Epithelial cell of prostate (primary cell): ENCODE measurements at regions not wholly inside any gene's neighbourhood (a gene's known extent, or its start where the extent isn't known, plus 50 kb on each side); places are given as distances from the start of the nearest gene placed in this dataset.

Experiments used
- DNase-seq: peaks from one replicate; pipeline ENCODE4 v3.0.0-alpha.2; 2011; ENCODE audit warnings: low read depth, low spot score
- H3K27ac ChIP-seq: fragments of 450-650 bp; 2 replicates; pipeline ENCODE4 v1.5.1; 2017; ENCODE audit warnings: mild to moderate bottlenecking

DNA sequence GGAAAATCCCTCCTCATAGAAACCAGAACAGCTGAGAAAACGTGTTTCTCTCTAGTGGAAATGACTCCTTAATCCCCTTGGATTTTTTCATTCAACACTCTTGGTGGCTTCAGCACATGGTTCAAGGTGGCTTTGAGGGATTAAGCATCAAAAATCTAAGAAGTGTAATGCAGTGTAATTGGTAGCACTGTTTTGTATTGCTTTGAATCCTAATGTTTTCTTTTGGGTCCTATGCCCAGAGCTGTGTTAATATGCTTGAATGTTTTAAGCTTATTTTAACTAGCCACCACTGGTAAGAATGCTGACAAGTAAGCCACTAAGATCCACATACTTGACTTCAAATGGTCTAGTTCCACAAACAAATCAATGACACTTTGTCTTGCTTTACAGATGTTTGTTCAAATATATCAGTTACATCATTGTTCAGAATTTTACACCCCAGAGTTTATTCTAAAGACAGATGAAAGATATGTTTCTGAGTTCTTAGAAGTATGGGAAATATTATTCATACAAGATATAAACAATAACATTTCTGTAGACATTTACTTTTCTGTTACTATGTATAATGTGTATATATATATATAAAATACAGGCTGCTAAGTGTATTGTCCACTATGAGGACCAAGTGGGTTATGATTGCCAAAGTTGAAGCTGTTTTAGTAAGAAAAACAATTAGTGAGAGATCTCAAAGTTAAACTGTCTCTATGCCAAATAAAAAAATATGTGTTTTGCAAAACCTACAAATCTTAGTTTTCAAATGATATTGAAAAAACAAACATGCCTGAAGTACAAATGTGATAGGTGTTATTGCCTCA lies 220.8 kb downstream of the OGFRL1 start:
- DNase-seq: no peak
- H3K27ac ChIP-seq: no peak overlapping the region

DNA sequence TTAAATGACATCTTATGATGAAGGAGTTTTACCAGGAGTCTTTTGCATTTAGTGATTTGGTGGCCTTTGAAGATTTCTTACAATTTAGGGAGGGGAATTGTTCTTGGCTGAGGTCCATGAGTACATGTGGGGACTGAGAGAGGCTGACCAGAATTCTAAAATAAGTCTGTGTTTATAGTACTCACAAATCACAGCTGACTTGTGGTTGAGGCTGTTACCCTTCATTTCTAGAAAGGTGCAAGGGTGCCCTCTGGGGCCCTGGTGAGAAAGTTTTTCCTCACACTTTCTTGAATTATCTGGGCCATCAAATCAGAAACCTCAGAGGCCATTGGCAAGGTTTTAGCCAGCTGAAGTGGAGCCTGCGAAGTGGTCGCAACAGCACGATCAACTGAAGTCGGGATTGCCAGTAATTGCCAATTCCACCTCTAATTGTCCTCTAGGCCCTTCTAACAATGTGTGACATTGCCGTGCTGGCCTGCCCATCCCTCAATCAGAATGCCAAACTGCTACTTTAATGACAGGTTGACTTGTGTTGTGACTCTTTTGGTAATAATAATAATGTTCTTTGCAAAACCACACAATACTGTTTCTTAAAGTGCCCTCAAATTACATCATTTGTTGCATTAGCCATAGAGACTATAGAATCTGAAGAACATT lies 221.6 kb downstream of the OGFRL1 start:
- H3K27ac ChIP-seq: no peak overlapping the region
- no peak for DNase-seq

DNA sequence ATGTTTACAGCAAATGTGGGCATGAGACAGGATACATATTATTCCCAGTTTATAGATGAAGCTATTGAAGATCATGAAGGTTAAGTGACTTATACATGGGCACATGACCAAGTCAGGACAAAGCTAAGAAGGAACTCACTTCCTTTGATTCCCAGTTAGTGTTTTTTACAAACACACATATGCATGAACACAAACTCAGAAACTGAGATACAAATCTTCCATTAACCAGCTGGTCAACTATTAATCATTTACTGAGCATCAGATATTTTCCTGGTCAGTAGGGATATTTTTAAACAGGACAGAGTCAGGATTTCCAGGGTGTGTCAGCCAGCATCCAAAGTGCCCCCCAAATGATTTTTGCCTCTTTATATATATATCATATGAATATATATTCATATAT lies 222.2 kb downstream of the OGFRL1 start:
- DNase-seq: no peak
- no peak overlapping the region for H3K27ac ChIP-seq

DNA sequence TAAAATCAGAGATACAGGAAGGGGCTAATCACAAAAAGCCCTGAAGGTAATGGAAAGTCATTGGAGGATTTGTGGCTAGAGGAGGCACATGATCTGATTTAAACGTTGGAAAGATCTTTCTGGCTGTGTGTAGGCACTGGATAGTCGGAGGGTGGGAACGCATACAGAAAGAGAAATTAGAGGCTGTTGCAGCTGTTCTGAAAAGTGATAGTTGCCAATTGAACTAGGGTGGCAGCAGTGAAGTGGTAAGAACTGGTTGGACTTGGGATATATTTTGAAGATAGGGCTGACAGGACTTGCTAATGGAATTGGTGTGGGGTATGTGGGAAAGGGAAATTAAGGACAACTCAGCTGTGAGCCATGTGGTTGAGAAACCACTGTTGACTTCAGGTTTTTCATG lies 223.6 kb downstream of the OGFRL1 start:
- no peak for DNase-seq
- H3K27ac ChIP-seq: no peak overlapping the region

DNA sequence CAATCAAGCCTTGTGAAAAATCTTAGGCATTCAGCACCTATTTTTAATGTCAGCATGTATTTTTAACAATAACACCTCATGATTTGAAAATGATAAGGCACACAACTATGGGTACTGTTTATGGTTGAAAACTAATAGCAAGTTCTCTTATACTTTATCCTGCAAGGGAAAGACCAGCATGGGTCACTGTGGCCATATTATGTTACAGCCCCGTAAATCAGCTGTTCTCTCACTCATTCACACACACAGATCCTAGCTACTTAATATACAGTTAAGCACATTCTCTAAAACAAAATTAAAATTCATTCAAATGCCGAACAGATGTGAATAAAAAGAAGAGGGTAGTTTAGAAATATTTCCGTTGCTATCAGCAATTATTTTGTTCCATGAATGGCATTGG lies 224.4 kb downstream of the OGFRL1 start:
- DNase-seq: no peak
- no peak overlapping the region for H3K27ac ChIP-seq

DNA sequence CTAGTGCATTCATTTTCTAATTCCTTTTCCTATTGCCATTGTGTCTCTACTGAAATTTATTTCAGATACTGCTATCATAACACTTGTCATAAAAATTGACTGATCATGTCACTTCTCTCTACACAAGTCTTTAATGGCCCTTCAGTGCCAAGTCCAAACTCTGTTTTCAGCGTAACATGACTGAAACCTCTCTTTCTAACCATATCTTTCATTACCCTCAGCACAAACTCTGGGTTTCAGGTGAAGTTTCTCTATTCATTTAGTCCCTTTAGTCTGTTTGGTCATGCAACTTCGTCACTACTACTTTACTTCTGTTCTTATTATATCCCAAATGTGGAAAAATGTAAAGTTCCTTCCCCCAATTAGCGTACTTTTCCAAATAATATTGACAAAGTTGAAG lies 234.9 kb downstream of the OGFRL1 start:
- no peak overlapping the region for H3K27ac ChIP-seq
- DNase-seq: no peak

DNA sequence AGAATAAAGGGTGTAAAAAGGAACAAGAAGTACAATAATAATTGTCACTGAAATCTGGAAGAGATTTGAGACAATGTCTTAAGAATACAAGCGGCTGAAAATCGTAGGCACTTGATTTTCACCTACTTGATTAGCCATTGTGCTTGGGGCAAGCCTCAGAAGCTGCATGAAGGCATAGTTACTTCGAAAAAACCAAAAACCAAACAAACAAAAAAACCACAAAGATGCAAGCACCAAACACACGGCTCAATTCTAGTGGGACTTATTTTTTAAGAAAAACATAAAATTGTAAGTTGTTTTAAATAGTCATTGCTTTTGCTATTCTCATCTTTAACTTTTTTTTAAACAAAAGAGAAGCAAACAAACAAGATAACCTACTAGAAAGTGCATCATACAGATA lies 235.6 kb downstream of the OGFRL1 start:
- no peak for DNase-seq
- no peak overlapping the region for H3K27ac ChIP-seq

DNA sequence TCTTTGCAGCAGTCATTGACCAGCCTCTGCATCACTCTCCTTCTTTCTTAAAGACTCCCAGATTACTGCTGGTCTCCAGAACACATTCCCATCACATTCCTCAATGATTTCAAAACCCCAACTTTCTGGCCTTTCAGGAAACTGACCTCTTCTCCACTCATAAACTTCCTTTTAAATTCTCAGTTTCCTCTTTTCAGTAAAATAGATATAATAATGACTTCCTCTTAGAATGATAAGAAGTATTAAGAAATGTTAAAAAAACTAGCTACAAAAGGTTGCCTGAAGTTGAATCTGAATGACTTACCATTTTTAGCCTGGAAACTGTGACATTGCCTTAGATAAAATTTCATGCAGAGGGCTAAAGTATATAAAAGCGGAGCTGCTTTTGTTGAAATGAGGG lies 239.3 kb downstream of the OGFRL1 start:
- no peak overlapping the region for H3K27ac ChIP-seq
- no peak for DNase-seq

DNA sequence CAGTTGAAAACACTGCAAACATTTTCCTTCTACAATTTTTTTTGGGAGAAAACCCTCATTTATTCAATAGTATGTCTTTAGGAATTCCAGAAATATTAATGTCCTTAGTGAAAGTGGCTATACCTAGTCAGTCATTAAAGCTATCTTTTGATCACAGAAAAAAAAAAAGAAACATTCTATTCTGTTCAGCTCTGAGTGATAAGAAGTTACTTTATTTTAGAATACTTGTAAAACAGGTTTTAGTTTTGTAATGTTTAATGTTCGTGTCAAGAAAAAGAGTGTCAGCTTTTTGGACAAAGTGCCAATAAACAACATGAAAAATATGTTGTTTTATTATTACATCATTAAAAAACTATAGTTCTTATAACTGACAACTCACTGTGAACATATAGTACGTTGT lies 240.4 kb downstream of the OGFRL1 start:
- no peak overlapping the region for H3K27ac ChIP-seq
- DNase-seq: no peak

DNA sequence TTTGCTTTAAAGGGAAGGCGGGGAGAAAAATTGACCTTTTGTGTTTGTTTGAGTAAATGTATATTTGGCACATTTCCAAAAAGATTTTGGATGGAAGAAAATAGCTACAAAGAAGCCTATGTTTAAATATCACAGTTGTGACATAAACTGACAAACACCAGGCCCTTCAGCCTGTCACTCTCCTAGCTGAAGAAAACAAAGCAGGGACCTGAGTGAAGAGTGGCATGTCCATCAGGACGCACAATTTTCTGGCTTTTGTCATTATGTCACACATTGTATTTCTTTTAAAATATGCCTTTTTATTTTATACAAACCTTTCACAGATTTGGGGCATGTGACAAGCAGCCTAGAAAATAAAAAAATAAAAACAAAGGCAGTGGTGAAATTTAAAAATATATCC lies 241.2 kb downstream of the OGFRL1 start:
- DNase-seq: no peak
- no peak overlapping the region for H3K27ac ChIP-seq

DNA sequence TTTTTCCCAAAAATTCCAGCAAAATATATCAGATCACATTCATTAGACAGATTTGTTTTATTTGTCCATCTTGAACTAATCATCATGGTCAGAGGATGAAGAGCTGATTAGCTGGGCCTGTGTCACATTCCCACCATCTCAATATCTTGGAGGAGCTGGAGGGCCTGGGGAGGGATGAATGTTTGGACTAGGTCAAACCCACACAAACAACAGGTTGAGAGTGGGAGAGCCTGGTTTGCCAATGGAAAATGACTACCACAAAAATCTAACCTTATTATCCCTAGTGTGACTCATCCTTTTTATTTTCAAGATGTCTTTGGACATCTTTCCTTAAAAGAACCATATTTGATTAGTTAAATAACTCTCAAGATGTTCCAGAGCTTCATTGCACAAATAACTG lies 242.4 kb downstream of the OGFRL1 start:
- no peak for DNase-seq
- H3K27ac ChIP-seq: no peak overlapping the region

DNA sequence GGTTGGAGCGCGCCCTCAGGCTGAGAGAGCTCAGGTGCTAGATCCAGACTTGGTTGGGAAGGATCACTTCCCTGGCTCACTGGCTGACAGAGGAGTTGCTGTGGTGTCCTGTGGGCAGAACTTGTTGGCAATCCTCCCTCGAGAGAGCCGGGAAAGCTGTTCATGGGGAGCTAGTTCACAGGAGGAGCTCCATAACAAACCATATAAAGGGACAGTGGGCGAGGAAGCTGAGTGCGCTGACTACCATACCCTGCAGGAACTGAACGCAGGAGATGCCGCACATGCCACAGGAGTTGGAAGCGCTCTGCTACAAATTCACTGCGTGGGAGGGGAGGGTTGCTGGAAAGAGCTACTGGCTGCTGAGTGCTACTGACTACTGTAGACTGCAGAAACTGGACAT lies 243.2 kb downstream of the OGFRL1 start:
- no peak overlapping the region for H3K27ac ChIP-seq
- no peak for DNase-seq

DNA sequence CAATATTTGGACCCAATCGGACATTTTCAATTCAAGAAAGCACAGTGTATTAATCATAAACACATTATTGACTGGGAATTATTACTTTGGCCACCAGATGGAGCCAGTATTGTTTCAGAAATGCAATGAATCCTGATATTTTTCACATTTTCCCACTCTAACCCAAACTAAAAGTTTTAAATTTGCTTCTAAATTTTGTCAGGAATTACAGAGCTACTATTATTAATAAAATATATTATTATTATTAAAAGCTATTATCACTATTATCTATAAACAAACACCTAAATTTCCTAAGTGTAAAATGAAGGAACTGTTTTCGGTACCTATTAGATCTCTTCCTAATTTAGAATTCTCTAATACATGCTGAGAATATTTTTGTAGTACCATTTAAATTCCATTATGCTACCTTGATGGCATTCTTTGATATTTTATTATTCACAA lies 245.3 kb downstream of the OGFRL1 start:
- DNase-seq: no peak
- no peak overlapping the region for H3K27ac ChIP-seq

DNA sequence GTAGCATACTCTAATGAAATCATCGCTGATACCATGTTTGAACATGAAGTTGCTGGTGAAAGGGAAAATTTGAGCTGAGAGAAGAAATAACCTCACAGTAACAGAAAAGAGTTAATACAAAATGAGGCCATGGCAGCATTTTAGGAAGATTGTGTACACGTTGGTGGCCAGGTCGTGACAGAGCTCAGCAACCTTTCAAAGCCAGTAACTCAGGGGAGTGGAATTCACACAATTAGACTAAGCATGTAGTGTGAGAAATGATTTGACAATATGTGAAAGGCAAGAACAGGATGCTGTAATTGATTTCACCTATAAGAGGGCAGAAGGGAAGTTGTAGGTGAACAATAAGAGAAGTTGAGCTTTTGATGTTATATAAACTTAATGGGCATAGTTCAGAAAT lies 246.3 kb downstream of the OGFRL1 start:
- DNase-seq: no peak
- no peak overlapping the region for H3K27ac ChIP-seq

DNA sequence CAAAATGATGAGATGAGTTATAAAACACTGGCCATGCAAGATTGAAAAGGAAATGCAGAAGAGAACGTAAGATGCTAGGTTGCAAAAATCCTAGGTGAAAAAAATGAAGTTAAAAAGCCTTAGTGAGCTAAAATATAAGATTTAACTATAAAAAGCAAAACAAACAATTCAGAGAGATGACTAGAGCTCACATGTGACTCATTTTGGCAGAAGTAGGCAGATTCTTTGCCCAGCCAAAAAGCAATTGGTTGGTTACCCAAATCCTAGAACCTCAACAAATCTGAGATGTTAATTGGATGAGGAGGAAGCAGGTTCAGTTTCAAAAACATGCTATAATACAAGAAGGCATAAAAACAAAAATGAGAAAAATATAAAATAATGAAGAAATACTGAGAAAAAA lies 249.1 kb downstream of the OGFRL1 start:
- no peak for DNase-seq
- no peak overlapping the region for H3K27ac ChIP-seq

DNA sequence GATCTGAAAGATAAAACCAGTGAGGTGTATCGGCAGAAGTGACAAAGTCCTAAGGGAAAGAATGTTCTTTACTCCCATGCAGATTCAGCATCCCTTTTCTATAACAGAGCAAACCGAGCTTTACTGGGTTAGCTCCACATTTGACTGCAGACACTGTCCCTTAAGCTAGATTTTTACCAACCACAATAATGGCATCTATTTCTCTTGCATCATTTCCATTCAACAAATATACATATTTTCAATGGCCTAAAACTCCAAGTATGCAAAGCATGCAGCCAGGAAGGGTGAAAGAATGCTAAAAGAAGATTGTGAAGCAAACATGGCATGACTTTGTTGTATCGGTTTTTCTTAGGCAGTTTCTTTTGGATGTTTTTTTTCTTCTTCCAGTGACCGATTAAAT lies 255.4 kb downstream of the OGFRL1 start:
- DNase-seq: no peak
- no peak overlapping the region for H3K27ac ChIP-seq

DNA sequence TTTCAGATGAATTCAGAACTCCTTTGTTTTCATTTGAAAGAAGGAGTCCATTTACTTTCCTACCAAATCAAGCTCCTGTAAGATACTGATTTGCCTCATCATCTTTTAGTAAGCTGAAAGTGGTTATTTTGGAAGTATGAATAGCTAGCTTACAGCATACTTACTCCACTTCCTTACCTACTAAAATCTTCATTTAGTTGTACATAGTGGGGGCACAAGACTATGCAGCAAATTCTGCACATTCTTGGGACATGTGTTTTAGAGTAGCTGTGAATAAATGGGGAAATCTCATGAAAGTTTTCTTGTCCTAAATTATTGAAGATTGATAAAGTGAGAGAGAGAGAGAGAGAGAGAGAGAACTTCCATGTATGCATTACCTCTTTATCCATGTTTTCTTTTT lies 256.3 kb downstream of the OGFRL1 start:
- DNase-seq: no peak
- H3K27ac ChIP-seq: no peak overlapping the region

DNA sequence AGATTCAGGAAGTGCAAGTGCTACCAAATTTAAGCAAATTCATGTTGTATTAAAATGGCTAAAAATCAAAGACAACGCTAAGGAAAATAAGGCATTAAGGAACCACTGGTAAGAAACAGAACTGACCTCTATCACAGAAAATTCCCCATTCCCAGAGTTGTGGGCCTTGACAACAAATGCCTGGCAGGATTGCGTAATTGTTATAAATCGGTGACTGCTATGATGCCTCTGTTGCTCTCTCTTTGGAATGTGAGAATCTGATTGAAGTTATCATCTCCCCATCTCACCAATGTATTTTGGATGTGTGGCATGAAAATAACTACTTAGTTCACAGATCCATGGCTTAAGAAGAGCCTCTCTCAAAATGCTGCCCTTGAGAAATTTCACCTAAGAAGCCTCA lies 257.3 kb downstream of the OGFRL1 start:
- DNase-seq: no peak
- H3K27ac ChIP-seq: no peak overlapping the region

DNA sequence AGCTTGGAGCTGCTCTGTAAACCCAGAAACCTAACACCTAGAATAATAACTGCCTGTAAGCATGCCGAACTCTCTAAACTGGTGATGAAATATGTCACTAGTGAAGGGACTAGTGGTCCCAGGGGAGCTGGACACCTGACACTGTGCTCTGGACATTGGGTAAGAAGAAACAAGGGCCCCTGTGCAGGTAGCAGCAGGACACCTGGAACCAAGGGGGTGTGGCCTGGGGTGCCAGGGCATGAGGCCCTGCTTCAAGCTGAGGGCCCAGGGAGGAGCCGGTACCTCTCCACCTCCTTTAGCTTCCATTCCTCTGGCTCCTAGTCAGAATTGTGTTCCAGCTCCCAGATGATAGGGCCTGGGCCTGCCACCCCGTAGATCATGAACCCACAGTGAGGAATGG lies 263.2 kb downstream of the OGFRL1 start:
- DNase-seq: no peak
- H3K27ac ChIP-seq: no peak overlapping the region

DNA sequence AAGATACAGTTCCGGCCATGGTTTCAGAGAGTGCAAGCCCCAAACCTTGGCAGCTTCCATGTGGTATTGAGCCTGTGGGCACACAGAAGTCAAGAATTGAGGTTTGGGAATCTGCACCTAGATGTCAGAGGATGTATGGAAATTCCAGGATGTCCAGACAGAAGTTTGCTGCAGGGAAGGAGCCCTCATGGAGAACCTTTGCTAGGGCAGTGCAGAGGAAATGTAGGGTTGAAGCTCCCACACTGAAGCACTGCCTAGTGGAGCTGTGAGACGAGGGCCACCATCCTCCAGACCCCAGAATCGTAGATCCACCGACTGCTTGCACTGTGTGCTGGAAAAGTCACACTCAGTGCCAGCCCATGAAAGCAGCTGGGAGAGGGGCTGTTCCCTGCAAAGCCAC lies 267.5 kb downstream of the OGFRL1 start:
- H3K27ac ChIP-seq: no peak overlapping the region
- no peak for DNase-seq

DNA sequence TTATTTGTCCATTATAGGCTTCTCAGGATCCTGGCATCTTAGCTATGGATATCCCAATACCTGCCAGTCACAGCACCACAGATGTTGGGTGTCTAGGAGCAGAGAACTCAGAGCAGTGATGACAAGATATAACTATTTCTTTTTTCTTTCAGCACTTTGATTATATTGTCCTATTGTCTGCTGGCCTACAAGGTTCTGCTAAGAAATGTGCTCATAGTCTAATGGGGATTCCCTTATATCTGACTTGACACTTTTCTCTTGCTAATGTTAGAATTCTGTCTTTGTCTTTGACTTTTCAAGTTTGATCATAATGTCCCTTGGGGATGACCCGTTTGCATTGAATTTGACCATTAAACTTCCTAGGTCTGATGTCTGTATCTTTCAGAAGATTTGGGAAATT lies 270.4 kb downstream of the OGFRL1 start:
- H3K27ac ChIP-seq: no peak overlapping the region
- DNase-seq: no peak

DNA sequence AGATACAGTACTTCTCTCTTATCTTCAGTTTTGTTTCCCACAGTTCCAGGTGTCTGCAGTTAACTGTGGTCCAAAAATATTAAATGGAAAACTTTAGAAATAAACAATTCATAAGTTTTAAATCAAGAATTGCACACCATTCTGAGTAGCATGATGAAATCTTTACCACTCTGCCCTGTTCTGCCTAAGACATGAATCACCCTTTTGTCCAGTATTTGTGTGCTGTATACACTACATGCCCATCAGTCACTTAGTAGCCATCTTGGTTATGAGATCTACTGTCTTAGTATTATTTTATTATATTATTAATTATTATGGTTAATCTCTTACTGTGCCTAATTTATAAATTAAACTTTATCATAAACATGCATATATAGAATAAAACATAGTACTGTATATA lies 279.0 kb downstream of the OGFRL1 start:
- no peak overlapping the region for H3K27ac ChIP-seq
- DNase-seq: no peak
